Hepatocyte (in vitro differentiated cells): ENCODE measurements at regions not wholly inside any gene's neighbourhood (a gene's known extent, or its start where the extent isn't known, plus 50 kb on each side); places are given as distances from the start of the nearest gene placed in this dataset.

ENCODE experiments used
- CTCF ChIP-seq: fragments of 200-600 bp; sonication (generic); IDR thresholded peaks from 2 replicates; pipeline ENCODE4 v1.5.1; 2016; ENCODE audit warnings: antibody characterized with exemption, mild to moderate bottlenecking; ENCODE audit not compliant: poor library complexity
- EZH2 ChIP-seq: fragments of 200-600 bp; sonication (generic); IDR thresholded peaks from 2 replicates; pipeline ENCODE4 v1.6.1; 2016; ENCODE audit warnings: antibody characterized with exemption, mild to moderate bottlenecking, borderline replicate concordance
- EZH2phosphoT487 ChIP-seq: fragments of 200-600 bp; sonication (generic); IDR thresholded peaks from one replicate; pipeline ENCODE4 v1.6.1; 2018; ENCODE audit warnings: antibody characterized with exemption, mild to moderate bottlenecking, low read depth, moderate library complexity; ENCODE audit not compliant: unreplicated experiment, severe bottlenecking

- no peak for TF ChIP-seq CTCF
- no peak for TF ChIP-seq EZH2
- TF ChIP-seq EZH2phosphoT487 = no peak
These were observed 1748.4 kb upstream of the CELF4 start for GRCh38 chr18:39313992-39314391.
